RWPE2 (cell line): ENCODE measurements at regions not wholly inside any gene's neighbourhood (a gene's known extent, or its start where the extent isn't known, plus 50 kb on each side); places are given as distances from the start of the nearest gene placed in this dataset.

ENCODE experiments used
- ATAC-seq: fragments of 200-7000 bp; cut with Tn5 transposase; 3 replicates; pipeline ENCODE4 v1.9.1; 2021; ENCODE audit warnings: low read depth
- DNase-seq: peaks from one replicate; pipeline ENCODE4 v3.0.0-alpha.2; 2020; ENCODE audit warnings: low spot score
- H3K27ac ChIP-seq: fragments of 450-650 bp; 2 replicates; pipeline ENCODE4 v1.5.1; 2017; ENCODE audit warnings: mild to moderate bottlenecking; ENCODE audit not compliant: poor library complexity, severe bottlenecking
- H3K27me3 ChIP-seq: fragments of 250-450 bp; sonication (Bioruptor Pico); 2 replicates; pipeline ENCODE4 v1.5.1; 2021; ENCODE audit warnings: mild to moderate bottlenecking, moderate library complexity; ENCODE audit not compliant: insufficient read depth, poor library complexity, severe bottlenecking
- H3K36me3 ChIP-seq: fragments of 250-450 bp; sonication (Bioruptor Pico); 2 replicates; pipeline ENCODE4 v1.5.1; 2020; ENCODE audit warnings: low read depth, mild to moderate bottlenecking, moderate library complexity
- H3K4me1 ChIP-seq: fragments of 250-450 bp; sonication (Bioruptor Pico); 2 replicates; pipeline ENCODE4 v1.5.1; 2021; ENCODE audit warnings: mild to moderate bottlenecking, moderate library complexity; ENCODE audit not compliant: insufficient read depth, poor library complexity, severe bottlenecking
- H3K4me3 ChIP-seq: fragments of 250-450 bp; sonication (Bioruptor Pico); 2 replicates; pipeline ENCODE4 v1.5.1; 2021; ENCODE audit warnings: mild to moderate bottlenecking, moderate library complexity; ENCODE audit not compliant: severe bottlenecking
- H3K9me3 ChIP-seq: fragments of 250-450 bp; sonication (Bioruptor Pico); 2 replicates; pipeline ENCODE4 v1.5.1; 2021; ENCODE audit warnings: mild to moderate bottlenecking, moderate library complexity; ENCODE audit not compliant: severe bottlenecking
- CTCF ChIP-seq: fragments of 450-650 bp; IDR thresholded peaks from one replicate; pipeline ENCODE4 v1.5.1; 2017; ENCODE audit warnings: mild to moderate bottlenecking, moderate library complexity; ENCODE audit not compliant: poor library complexity, severe bottlenecking

DNA sequence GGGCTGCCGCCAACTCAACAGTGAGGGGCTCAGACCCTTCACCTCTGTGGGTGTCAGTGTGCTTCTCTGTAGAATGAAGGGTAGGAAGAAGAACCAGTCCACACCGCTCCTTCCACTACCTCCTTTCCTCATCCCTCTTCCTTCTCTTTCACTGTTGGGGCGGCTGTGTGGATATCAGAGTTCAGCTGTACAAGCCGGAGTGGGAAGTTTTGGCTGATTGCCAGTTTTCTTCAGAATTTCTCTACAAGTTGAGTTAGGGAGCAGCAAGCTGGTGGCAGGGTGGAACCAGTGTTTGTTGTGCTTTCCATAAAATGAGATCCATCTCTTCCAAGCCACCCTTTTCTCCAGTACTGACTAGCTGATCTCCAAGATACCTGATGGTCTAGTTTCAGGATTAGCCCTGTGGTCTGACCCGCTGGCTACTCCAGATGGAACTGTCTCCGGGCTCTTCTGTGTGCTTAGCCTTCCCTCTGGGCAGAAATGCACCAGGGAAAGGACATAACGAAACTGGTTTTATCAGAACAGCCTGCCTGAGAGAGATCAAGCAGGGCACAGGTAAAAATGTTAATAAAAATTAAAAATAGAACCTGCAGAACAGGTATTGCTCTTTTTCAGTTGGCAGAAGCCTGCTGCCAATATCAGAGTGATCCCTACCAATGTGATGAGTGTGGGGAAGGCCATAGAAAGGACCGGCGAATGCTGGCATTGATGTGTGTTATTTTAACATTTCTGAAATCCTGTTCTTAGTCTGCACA lies 169.9 kb upstream of the TSC22D2 start:
- peak overlapping the region; percentile 81 for H3K27ac ChIP-seq
- no peaks in the 10 kb centered on the region for H3K36me3 ChIP-seq
- H3K9me3 ChIP-seq, result no peaks in the 10 kb centered on the region
- DNase-seq (no peak), ATAC-seq (peak; percentile 58)
- no peak for TF ChIP-seq CTCF
- peaks cover 48% of the 10 kb centered on the region for H3K4me1 ChIP-seq
- no peaks in the 10 kb centered on the region for H3K27me3 ChIP-seq
- H3K4me3 ChIP-seq, result no peak overlapping the region

- Histone ChIP-seq H3K4me3 (no peak overlapping the region), H3K9me3 (no peaks in the 10 kb centered on the region), H3K4me1 (peaks cover 54% of the 10 kb centered on the region), H3K27me3 (no peaks in the 10 kb centered on the region), H3K36me3 (no peaks in the 10 kb centered on the region), H3K27ac (peak overlapping the region; percentile 81)
- peak; percentile 81 for ATAC-seq
- DNase-seq, result peak; percentile 87
- no peak for TF ChIP-seq CTCF
Measured at GRCh38 chr3:150237490-150237889, 170.6 kb upstream of the TSC22D2 start.

GRCh38 chr3:150236316-150237082 lies 171.6 kb upstream of the TSC22D2 start:
- ATAC-seq, result no peak
- TF ChIP-seq CTCF, result no peak
- Histone ChIP-seq H3K4me1 (peaks cover 59% of the 10 kb centered on the region), H3K36me3 (no peaks in the 10 kb centered on the region), H3K27me3 (no peaks in the 10 kb centered on the region), H3K9me3 (no peaks in the 10 kb centered on the region), H3K27ac (peak overlapping the region; percentile 81), H3K4me3 (no peak overlapping the region)
- DNase-seq, result no peak

DNA sequence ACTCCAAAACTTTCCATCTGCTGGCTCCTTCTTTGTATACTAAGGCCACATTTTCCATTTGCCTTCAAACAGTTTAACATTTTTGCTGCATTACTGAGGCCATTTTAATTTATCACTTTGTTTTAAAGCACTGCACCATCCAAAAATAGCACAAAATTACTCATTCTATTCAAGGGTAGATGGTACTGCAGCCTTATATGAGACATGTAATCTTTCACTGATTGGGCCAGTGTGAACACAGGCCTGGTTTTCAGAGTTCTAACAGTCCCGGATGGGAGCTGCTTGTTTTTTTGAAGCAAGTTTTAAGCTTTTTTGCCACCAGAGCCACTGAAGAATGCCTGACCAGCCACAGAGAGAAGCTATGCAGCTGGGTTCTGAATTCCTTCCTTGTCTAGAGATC lies 172.3 kb upstream of the TSC22D2 start:
- TF ChIP-seq CTCF, result no peak
- DNase-seq (no peak), ATAC-seq (no peak)
- H3K36me3 ChIP-seq, result no peaks in the 10 kb centered on the region
- H3K4me3 ChIP-seq, result no peak overlapping the region
- H3K4me1 ChIP-seq, result peaks cover 59% of the 10 kb centered on the region
- no peaks in the 10 kb centered on the region for H3K27me3 ChIP-seq
- H3K9me3 ChIP-seq, result no peaks in the 10 kb centered on the region
- H3K27ac ChIP-seq, result peak overlapping the region; percentile 81
